ENCODE measurements at regions not wholly inside any gene's neighbourhood (a gene's known extent, or its start where the extent isn't known, plus 50 kb on each side); places are given as distances from the start of the nearest gene placed in this dataset.

- intact Hi-C loops (cut with DNase I) = no loop called here
- H3K27ac ChIP-seq = no peak overlapping the region
- H3K9me3 ChIP-seq = no peaks in the 10 kb centered on the region
- no peaks in the 10 kb centered on the region for H3K4me1 ChIP-seq
- WGBS, 2 donors = 42 to 48% methylated on average over 4 to 5 of the region's 5 CpGs
- H3K36me3 ChIP-seq = no peaks in the 10 kb centered on the region
- no peak overlapping the region for H3K4me3 ChIP-seq
- no peaks in the 10 kb centered on the region for H3K27me3 ChIP-seq
- no peak for DNase-seq
- peak in 3 of 6 experiments; percentile 27 to 46 (median 27) for TF ChIP-seq CTCF (IDR thresholded peaks at IDR 0.05)
- TF ChIP-seq POLR2A (IDR thresholded peaks at IDR 0.05) = no peak
These were observed 633.2 kb upstream of the PKDCC start for GRCh38 chr2:41414486-41415230.

- no peaks in the 10 kb centered on the region for H3K9me3 ChIP-seq
- WGBS, 2 donors = 56 to 62% methylated on average over 1 of the region's 1 CpG
- intact Hi-C loops (cut with DNase I) = no loop called here
- no peak for DNase-seq
- no peaks in the 10 kb centered on the region for H3K27me3 ChIP-seq
- H3K36me3 ChIP-seq = no peaks in the 10 kb centered on the region
- H3K4me1 ChIP-seq = no peaks in the 10 kb centered on the region
- H3K4me3 ChIP-seq = no peak overlapping the region
- TF ChIP-seq CTCF (IDR thresholded peaks at IDR 0.05) = no peak
- TF ChIP-seq POLR2A (IDR thresholded peaks at IDR 0.05) = no peak
- H3K27ac ChIP-seq = no peak overlapping the region
These were observed 630.3 kb upstream of the PKDCC start for GRCh38 chr2:41417511-41417910.

- no peaks in the 10 kb centered on the region for H3K36me3 ChIP-seq
- H3K9me3 ChIP-seq = no peaks in the 10 kb centered on the region
- no peaks in the 10 kb centered on the region for H3K27me3 ChIP-seq
- no peak overlapping the region for H3K27ac ChIP-seq
- DNase-seq = no peak
- TF ChIP-seq CTCF (IDR thresholded peaks at IDR 0.05) (no peak), POLR2A (IDR thresholded peaks at IDR 0.05) (no peak)
- H3K4me1 ChIP-seq = no peaks in the 10 kb centered on the region
- WGBS, 2 donors = 55 to 60% methylated on average over 3 of the region's 3 CpGs
- H3K4me3 ChIP-seq = no peak overlapping the region
- intact Hi-C loops (cut with DNase I) = no loop called here
These were observed 627.6 kb upstream of the PKDCC start for GRCh38 chr2:41420219-41420618.

- WGBS, 2 donors = 80 to 100% methylated on average over 1 of the region's 1 CpG
- intact Hi-C loops (cut with DNase I) = no loop called here
- no peaks in the 10 kb centered on the region for H3K36me3 ChIP-seq
- no peak overlapping the region for H3K4me3 ChIP-seq
- H3K27me3 ChIP-seq = no peaks in the 10 kb centered on the region
- H3K27ac ChIP-seq = no peak overlapping the region
- H3K4me1 ChIP-seq = no peaks in the 10 kb centered on the region
- TF ChIP-seq POLR2A (IDR thresholded peaks at IDR 0.05) = no peak
- TF ChIP-seq CTCF (IDR thresholded peaks at IDR 0.05) = no peak
- DNase-seq = no peak
- no peaks in the 10 kb centered on the region for H3K9me3 ChIP-seq
These were observed 626.9 kb upstream of the PKDCC start for GRCh38 chr2:41420872-41421271.

- no peak for TF ChIP-seq POLR2A (IDR thresholded peaks at IDR 0.05)
- no peak for TF ChIP-seq CTCF (IDR thresholded peaks at IDR 0.05)
- Histone ChIP-seq H3K9me3 (peaks cover 0 to 1% (median 0%) of the 10 kb centered on the region in 3 donors), H3K4me3 (no peak overlapping the region), H3K4me1 (no peaks in the 10 kb centered on the region), H3K27ac (no peak overlapping the region), H3K36me3 (no peaks in the 10 kb centered on the region), H3K27me3 (no peaks in the 10 kb centered on the region)
- intact Hi-C loops (cut with DNase I) = no loop called here
- WGBS, 2 donors = 12 to 26% methylated on average over 2 of the region's 2 CpGs
- DNase-seq = no peak
These were observed 616.1 kb upstream of the PKDCC start for GRCh38 chr2:41431756-41432155.

Data from esophagus squamous epithelium (tissue), 5 donors.